ENCODE measurements at regions not wholly inside any gene's neighbourhood (a gene's known extent, or its start where the extent isn't known, plus 50 kb on each side); places are given as distances from the start of the nearest gene placed in this dataset.

DNA sequence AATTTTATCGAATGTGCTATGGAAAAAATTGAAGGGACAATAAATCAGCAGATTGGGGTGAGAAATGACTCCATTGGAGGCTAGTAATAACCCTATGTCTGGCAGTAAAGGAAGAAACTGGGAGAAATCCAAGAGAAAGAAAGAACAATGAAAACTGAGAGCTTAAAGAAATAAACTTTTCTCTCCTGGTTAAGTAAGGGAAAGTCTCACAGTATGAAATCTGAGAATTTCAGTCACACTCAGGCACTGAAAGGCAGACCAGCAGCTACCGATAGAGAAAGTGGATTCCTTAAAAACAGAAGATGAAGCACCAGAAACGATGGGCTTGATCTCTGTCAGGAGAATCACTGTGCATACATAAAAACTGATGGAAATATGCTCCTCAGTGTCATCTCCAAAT, 404.2 kb downstream of the PLPP3 start:
- TF ChIP-seq, protein P1, sequence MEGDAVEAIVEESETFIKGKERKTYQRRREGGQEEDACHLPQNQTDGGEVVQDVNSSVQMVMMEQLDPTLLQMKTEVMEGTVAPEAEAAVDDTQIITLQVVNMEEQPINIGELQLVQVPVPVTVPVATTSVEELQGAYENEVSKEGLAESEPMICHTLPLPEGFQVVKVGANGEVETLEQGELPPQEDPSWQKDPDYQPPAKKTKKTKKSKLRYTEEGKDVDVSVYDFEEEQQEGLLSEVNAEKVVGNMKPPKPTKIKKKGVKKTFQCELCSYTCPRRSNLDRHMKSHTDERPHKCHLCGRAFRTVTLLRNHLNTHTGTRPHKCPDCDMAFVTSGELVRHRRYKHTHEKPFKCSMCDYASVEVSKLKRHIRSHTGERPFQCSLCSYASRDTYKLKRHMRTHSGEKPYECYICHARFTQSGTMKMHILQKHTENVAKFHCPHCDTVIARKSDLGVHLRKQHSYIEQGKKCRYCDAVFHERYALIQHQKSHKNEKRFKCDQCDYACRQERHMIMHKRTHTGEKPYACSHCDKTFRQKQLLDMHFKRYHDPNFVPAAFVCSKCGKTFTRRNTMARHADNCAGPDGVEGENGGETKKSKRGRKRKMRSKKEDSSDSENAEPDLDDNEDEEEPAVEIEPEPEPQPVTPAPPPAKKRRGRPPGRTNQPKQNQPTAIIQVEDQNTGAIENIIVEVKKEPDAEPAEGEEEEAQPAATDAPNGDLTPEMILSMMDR (IDR thresholded peaks at IDR 0.05; ENCODE audit: insufficient read depth, low read length), result no peak
- TF ChIP-seq GABPA (IDR thresholded peaks at IDR 0.05; ENCODE audit: low read depth) (no peak), POLR2AphosphoS5 (IDR thresholded peaks at IDR 0.05; ENCODE audit: low read depth) (no peak)
- TF ChIP-seq, protein P2, sequence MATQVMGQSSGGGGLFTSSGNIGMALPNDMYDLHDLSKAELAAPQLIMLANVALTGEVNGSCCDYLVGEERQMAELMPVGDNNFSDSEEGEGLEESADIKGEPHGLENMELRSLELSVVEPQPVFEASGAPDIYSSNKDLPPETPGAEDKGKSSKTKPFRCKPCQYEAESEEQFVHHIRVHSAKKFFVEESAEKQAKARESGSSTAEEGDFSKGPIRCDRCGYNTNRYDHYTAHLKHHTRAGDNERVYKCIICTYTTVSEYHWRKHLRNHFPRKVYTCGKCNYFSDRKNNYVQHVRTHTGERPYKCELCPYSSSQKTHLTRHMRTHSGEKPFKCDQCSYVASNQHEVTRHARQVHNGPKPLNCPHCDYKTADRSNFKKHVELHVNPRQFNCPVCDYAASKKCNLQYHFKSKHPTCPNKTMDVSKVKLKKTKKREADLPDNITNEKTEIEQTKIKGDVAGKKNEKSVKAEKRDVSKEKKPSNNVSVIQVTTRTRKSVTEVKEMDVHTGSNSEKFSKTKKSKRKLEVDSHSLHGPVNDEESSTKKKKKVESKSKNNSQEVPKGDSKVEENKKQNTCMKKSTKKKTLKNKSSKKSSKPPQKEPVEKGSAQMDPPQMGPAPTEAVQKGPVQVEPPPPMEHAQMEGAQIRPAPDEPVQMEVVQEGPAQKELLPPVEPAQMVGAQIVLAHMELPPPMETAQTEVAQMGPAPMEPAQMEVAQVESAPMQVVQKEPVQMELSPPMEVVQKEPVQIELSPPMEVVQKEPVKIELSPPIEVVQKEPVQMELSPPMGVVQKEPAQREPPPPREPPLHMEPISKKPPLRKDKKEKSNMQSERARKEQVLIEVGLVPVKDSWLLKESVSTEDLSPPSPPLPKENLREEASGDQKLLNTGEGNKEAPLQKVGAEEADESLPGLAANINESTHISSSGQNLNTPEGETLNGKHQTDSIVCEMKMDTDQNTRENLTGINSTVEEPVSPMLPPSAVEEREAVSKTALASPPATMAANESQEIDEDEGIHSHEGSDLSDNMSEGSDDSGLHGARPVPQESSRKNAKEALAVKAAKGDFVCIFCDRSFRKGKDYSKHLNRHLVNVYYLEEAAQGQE (IDR thresholded peaks at IDR 0.05; ENCODE audit: insufficient replicate concordance, low read depth), result no peak
